Lung (tissue), 11 donors: ENCODE measurements at regions not wholly inside any gene's neighbourhood (a gene's known extent, or its start where the extent isn't known, plus 50 kb on each side); places are given as distances from the start of the nearest gene placed in this dataset.
A peak's percentile ranks its signal among the peaks of the same experiment; 100 is the strongest.

Experiments used
- ATAC-seq: fragments of 200-7000 bp; cut with Tn5 transposase; one replicate; pipeline ENCODE4 v1.9.1; 2020; ENCODE audit warnings: moderate number of reproducible peaks; ENCODE audit not compliant: insufficient read depth, low FRiP score
- DNase-seq, 3 donors: peaks; one replicate each; pipeline ENCODE4 v3.0.0-alpha.2; 2013 to 2017
- H3K27ac ChIP-seq, 2 donors: one replicate each; pipeline ENCODE4 v1.5.1; 2013; ENCODE audit warnings: mild to moderate bottlenecking in 2 of 2, moderate library complexity in 2 of 2, control low read depth in 1 of 2, inconsistent platforms in 1 of 2, low read depth in 1 of 2, low read length in 1 of 2
- H3K27me3 ChIP-seq, 3 donors: one replicate each; pipeline ENCODE4 v1.5.1; 2013; ENCODE audit warnings: low read length in 2 of 3; ENCODE audit not compliant: control insufficient read depth in 3 of 3, insufficient read depth in 3 of 3
- H3K36me3 ChIP-seq, 4 donors: one replicate each; pipeline ENCODE4 v1.5.1; 2013; ENCODE audit warnings: low read length in 4 of 4, mild to moderate bottlenecking in 1 of 4, moderate library complexity in 1 of 4; ENCODE audit not compliant: control insufficient read depth in 4 of 4, insufficient read depth in 4 of 4
- H3K4me1 ChIP-seq, 5 donors: one replicate each; pipeline ENCODE4 v1.5.1; 2013; ENCODE audit warnings: low read length in 5 of 5, mild to moderate bottlenecking in 2 of 5, moderate library complexity in 1 of 5; ENCODE audit not compliant: control insufficient read depth in 5 of 5, insufficient read depth in 5 of 5
- H3K4me3 ChIP-seq: one replicate; pipeline ENCODE4 v1.5.1; 2013; ENCODE audit warnings: mild to moderate bottlenecking, control low read depth, moderate library complexity
- H3K9ac ChIP-seq, 2 donors: one replicate each; pipeline ENCODE4 v1.5.1; 2013; ENCODE audit warnings: low read length in 2 of 2, control low read depth in 1 of 2; ENCODE audit not compliant: insufficient read depth in 1 of 2
- H3K9me3 ChIP-seq, 4 donors: one replicate each; pipeline ENCODE4 v1.5.1; 2013; ENCODE audit warnings: low read length in 3 of 4, mild to moderate bottlenecking in 1 of 4, moderate library complexity in 1 of 4; ENCODE audit not compliant: control insufficient read depth in 4 of 4, insufficient read depth in 3 of 4
- CTCF ChIP-seq: IDR thresholded peaks from 2 replicates; pipeline ENCODE4 v1.5.1; 2012; ENCODE audit warnings: mild to moderate bottlenecking; ENCODE audit errors: control extremely low read depth, extremely low read depth
- WGBS, 2 donors: extraction: QIAGEN DNeasy Blood & Tissue Kit; methylation state at CpG; one replicate each; pipeline ENCODE4 v1.1.7; 2013; 5-methylcytosine and 5-hydroxymethylcytosine counted together
- donor health status: control.
- donor health status: control.
- donor health status: Bipolar disorder and iron deficiency.
- donor health status: healthy.
- donor health status: DM: yes; HTN: yes; CAD: no.

- DNase-seq (no peak), ATAC-seq (no peak)
- Histone ChIP-seq H3K27ac (no peak overlapping the region), H3K27me3 (no peaks in the 10 kb centered on the region), H3K9me3 (no peaks in the 10 kb centered on the region), H3K4me1 (peaks cover 0 to 8% (median 0%) of the 10 kb centered on the region in 5 donors), H3K4me3 (no peak overlapping the region), H3K36me3 (no peaks in the 10 kb centered on the region), H3K9ac (no peak overlapping the region)
- TF ChIP-seq CTCF, result no peak
Measured at GRCh38 chr3:16053794-16054193, 120.7 kb upstream of the GALNT15 start.

- Histone ChIP-seq H3K9ac (no peak overlapping the region), H3K4me1 (peaks cover 0 to 10% (median 4%) of the 10 kb centered on the region in 5 donors), H3K9me3 (no peaks in the 10 kb centered on the region), H3K27me3 (no peaks in the 10 kb centered on the region), H3K36me3 (no peaks in the 10 kb centered on the region), H3K4me3 (no peak overlapping the region), H3K27ac (peak overlapping the region in 1 of 2 donors; percentile 65)
- 47 to 60% methylated on average over 7 of the region's 7 CpGs for WGBS, 2 donors
- no peak for TF ChIP-seq CTCF
- DNase-seq (peak in 1 of 3 donors; percentile 63), ATAC-seq (no peak)
Measured at GRCh38 chr3:16055606-16056211, 118.8 kb upstream of the GALNT15 start.

GRCh38 chr3:16056217-16056616, 118.3 kb upstream of the GALNT15 start:
- ATAC-seq (no peak), DNase-seq (no peak)
- Histone ChIP-seq H3K9me3 (no peaks in the 10 kb centered on the region), H3K36me3 (no peaks in the 10 kb centered on the region), H3K4me1 (peaks cover 0 to 14% (median 4%) of the 10 kb centered on the region in 5 donors), H3K27ac (no peak overlapping the region), H3K27me3 (no peaks in the 10 kb centered on the region), H3K9ac (no peak overlapping the region), H3K4me3 (no peak overlapping the region)
- WGBS, 2 donors, result 55 to 85% methylated on average over 2 of the region's 2 CpGs
- no peak for TF ChIP-seq CTCF

GRCh38 chr3:16058521-16058920, 116.0 kb upstream of the GALNT15 start:
- 94 to 96% methylated on average over 1 of the region's 1 CpG for WGBS, 2 donors
- H3K9ac ChIP-seq, result no peak overlapping the region
- DNase-seq, result no peak

More at GRCh38 chr3:16058521-16058920, 116.0 kb upstream of the GALNT15 start:
- no peak for TF ChIP-seq CTCF
- no peak for ATAC-seq
- H3K27ac ChIP-seq, result no peak overlapping the region
- H3K4me1 ChIP-seq, result peaks cover 0 to 11% (median 4%) of the 10 kb centered on the region in 5 donors
- H3K27me3 ChIP-seq, result no peaks in the 10 kb centered on the region
- no peaks in the 10 kb centered on the region for H3K36me3 ChIP-seq
- H3K4me3 ChIP-seq, result no peak overlapping the region
- no peaks in the 10 kb centered on the region for H3K9me3 ChIP-seq
